Endothelial cell of umbilical vein (primary cell): ENCODE measurements at regions not wholly inside any gene's neighbourhood (a gene's known extent, or its start where the extent isn't known, plus 50 kb on each side); places are given as distances from the start of the nearest gene placed in this dataset.
"Not testable (repeated sequence)": the region's sequence is repeated elsewhere in the genome, so short reads cannot be mapped to it uniquely, and the experiment has no call there.

Experiments
- BruUV-seq: library from RNA; stranded (reverse); fragments of 400-500 nt; replicated peaks from 2 replicates; lab custom pipeline; 2021; lab: Mats Ljungman, UMichigan
- CTCF ChIA-PET: fragments of 300-600, 350-600 bp; sonication (Branson Sonifier 250); formaldehyde crosslinking; loops from one replicate; lab custom pipeline; 2021; ENCODE audit warnings: antibody characterized with exemption, inconsistent platforms; lab: Charles Lee
- POLR2A ChIA-PET: fragments of 300-600, 350-600 bp; sonication (Branson Sonifier 250); formaldehyde crosslinking; loops from one replicate; lab custom pipeline; 2021; ENCODE audit warnings: antibody characterized with exemption, inconsistent platforms; lab: Charles Lee
- DNase-seq: peaks from one replicate; pipeline ENCODE4 v3.0.0-alpha.2; 2011; ENCODE audit warnings: low read depth, low spot score
- FAIRE-seq: peaks from 2 replicates; lab custom pipeline; 2011; peaks lifted over from hg19 to GRCh38; lab: Jason Lieb, UNC
- H2AFZ ChIP-seq: 2 replicates; pipeline ENCODE4 v1.6.0; 2012; ENCODE audit warnings: low read depth, low read length, control low read depth, inconsistent platforms
- H3K27ac ChIP-seq: 2 replicates; pipeline ENCODE4 v1.5.1; 2011; ENCODE audit warnings: low read depth, mild to moderate bottlenecking, control low read depth, low read length, moderate library complexity; ENCODE audit not compliant: insufficient read depth
- H3K27me3 ChIP-seq, 2 experiments: 2 replicates each; pipeline versions ENCODE4 v1.6.0 to v1.6.1; 2011; ENCODE audit warnings: low read length in 2 of 2, mixed read lengths in 1 of 2; ENCODE audit not compliant: control insufficient read depth in 2 of 2, insufficient read depth in 2 of 2
- H3K36me3 ChIP-seq, 2 experiments: 2 replicates in 1 of 2; 3 replicates in 1 of 2; pipeline ENCODE4 v1.5.1; 2011; ENCODE audit warnings: low read length in 2 of 2, mild to moderate bottlenecking in 1 of 2, moderate library complexity in 1 of 2; ENCODE audit not compliant: control insufficient read depth in 2 of 2, insufficient read depth in 2 of 2; ENCODE audit errors: extremely low read depth in 1 of 2
- H3K4me1 ChIP-seq: 3 replicates; pipeline ENCODE4 v1.5.1; 2011; ENCODE audit warnings: mild to moderate bottlenecking, low read length; ENCODE audit not compliant: control insufficient read depth, insufficient read depth; ENCODE audit errors: extremely low read depth
- H3K4me2 ChIP-seq: 2 replicates; pipeline ENCODE4 v1.6.1; 2011; ENCODE audit warnings: low read length, control low read depth, mixed read lengths; ENCODE audit not compliant: insufficient read depth
- H3K4me3 ChIP-seq, 3 experiments: fragments of 200-600 bp in 1 of 3; sonication (generic), shearing (Covaris generic) in 1 of 3; replicated peaks in 1 of 3; 2 replicates each; pipeline ENCODE4 v1.5.1; 2011 to 2016; ENCODE audit warnings: control low read depth in 3 of 3, low read length in 3 of 3, mild to moderate bottlenecking in 2 of 3, inconsistent platforms in 1 of 3, low read depth in 1 of 3, moderate library complexity in 1 of 3; ENCODE audit not compliant: insufficient read depth in 1 of 3
- H3K79me2 ChIP-seq: 2 replicates; pipeline ENCODE4 v1.6.0; 2012; ENCODE audit warnings: low read length, inconsistent platforms; ENCODE audit not compliant: control insufficient read depth, insufficient read depth
- H3K9ac ChIP-seq: replicated peaks from 2 replicates; pipeline ENCODE3; 2011; ENCODE audit warnings: low read length, control low read depth; ENCODE audit not compliant: insufficient read depth; ENCODE audit errors: extremely low read depth
- H3K9me1 ChIP-seq: replicated peaks from 3 replicates; pipeline ENCODE4 v1.6.0; 2011; ENCODE audit warnings: mild to moderate bottlenecking, low read length; ENCODE audit not compliant: control insufficient read depth, insufficient read depth; ENCODE audit errors: extremely low read depth
- H3K9me3 ChIP-seq: replicated peaks from 2 replicates; pipeline ENCODE4 v1.5.1; 2012; ENCODE audit warnings: low read length, inconsistent platforms; ENCODE audit not compliant: control insufficient read depth, insufficient read depth
- H4K20me1 ChIP-seq: replicated peaks from 2 replicates; pipeline ENCODE3; 2011; ENCODE audit warnings: mild to moderate bottlenecking, low read length; ENCODE audit not compliant: control insufficient read depth, insufficient read depth; ENCODE audit errors: extremely low read depth
- EZH2 ChIP-seq: IDR thresholded peaks from 2 replicates; pipeline ENCODE4 v1.6.1; 2012; ENCODE audit warnings: borderline replicate concordance, low read depth, mild to moderate bottlenecking, moderate library complexity, low read length, inconsistent platforms; ENCODE audit not compliant: severe bottlenecking
- FOS ChIP-seq: IDR thresholded peaks from 2 replicates; pipeline ENCODE4 v1.6.1; 2011; ENCODE audit warnings: mild to moderate bottlenecking, low read length, moderate library complexity, borderline replicate concordance; ENCODE audit not compliant: insufficient read depth
- GATA2 ChIP-seq: IDR thresholded peaks from 2 replicates; pipeline ENCODE4 v1.7.0; 2011; ENCODE audit warnings: low read depth, mild to moderate bottlenecking, moderate library complexity, mixed read lengths, low read length; ENCODE audit not compliant: insufficient read length, insufficient read depth
- JUN ChIP-seq: IDR thresholded peaks from 2 replicates; pipeline ENCODE4 v1.6.1; 2011; ENCODE audit warnings: borderline replicate concordance, low read depth; ENCODE audit not compliant: insufficient read length, insufficient read depth
- MYC ChIP-seq: IDR thresholded peaks from one replicate; pipeline ENCODE4 v1.6.1; 2011; ENCODE audit warnings: mild to moderate bottlenecking, low read depth, low read length
- POLR2A ChIP-seq: IDR thresholded peaks from 2 replicates; pipeline ENCODE4 v1.6.1; 2012; ENCODE audit warnings: low read depth, mild to moderate bottlenecking, control low read depth, low read length
- POLR2AphosphoS5 ChIP-seq: IDR thresholded peaks from 2 replicates; pipeline ENCODE4 v1.6.1; 2012; ENCODE audit warnings: low read depth, mild to moderate bottlenecking, control low read depth, low read length, moderate library complexity; ENCODE audit not compliant: insufficient read depth
- dilution Hi-C: fragments of 300-500 bp; cut with MboI; formaldehyde crosslinking; loops from one replicate; pipeline ENCODE4 v1.15.0; 2019; ENCODE audit warnings: low sequenced_read_pairs; ENCODE audit not compliant: extremely low pct_ligation_motif_present
- intact Hi-C: fragments of 100-400 bp; cut with micrococcal nuclease; formaldehyde crosslinking; loops from one replicate; pipeline ENCODE4 v1.10.0; 2022
- TF ChIP-seq, protein P1 (sequence below), 2 donors: IDR thresholded peaks; 1 replicate in 1 of 2; 2 replicates in 1 of 2; pipeline ENCODE4 v1.5.1; 2011; ENCODE audit warnings: low read length in 2 of 2, mild to moderate bottlenecking in 2 of 2, moderate library complexity in 2 of 2, control low read depth in 1 of 2, inconsistent platforms in 1 of 2, low read depth in 1 of 2; ENCODE audit not compliant: insufficient read depth in 1 of 2; ENCODE audit errors: extremely low read depth in 1 of 2
- TF ChIP-seq, protein P2 (sequence below): IDR thresholded peaks from 2 replicates; pipeline ENCODE4 v1.6.1; 2011; ENCODE audit not compliant: insufficient read depth, insufficient read length

DNA sequence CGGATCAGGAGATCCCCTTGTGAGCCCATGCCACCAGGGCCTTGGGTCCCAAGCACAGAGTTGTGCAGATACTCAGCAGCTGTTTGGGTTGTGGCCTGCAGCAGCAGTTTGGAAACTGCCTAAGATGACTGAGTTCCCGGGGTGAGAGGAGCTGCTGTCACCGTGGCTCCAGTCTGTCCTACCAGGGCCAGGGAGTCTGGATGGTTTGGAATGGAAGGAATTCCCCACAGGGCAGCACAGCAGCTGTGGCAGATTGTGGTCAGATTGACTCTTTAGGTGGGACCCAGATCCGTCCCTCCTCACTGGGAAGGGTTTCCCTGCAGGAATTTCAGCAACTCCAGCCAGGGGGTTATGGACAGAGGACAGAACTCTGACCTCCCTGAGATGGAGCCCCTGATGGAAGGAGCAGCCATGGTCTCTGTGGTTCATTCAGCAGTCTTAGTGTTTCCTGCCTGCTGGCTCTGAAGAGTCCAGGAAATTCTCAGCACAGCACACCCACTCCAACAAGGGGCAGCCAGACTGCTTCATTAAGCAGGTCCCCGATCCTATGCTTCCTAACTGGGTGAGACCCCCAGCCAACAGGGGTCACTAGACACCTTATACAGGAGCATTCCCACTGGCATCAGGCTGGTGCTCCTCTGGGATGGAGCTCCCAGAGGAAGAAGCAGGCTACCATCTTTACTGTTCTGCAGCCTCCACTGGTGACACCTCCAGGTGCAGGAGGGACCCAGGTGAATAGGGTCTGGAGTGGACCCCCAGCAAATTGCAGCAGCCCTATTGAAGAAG is 51.5 kb upstream of the TNFSF4 start:
- Histone ChIP-seq H3K4me2 (no peak overlapping the region), H2AFZ (no peak overlapping the region), H3K79me2 (no peaks in the 10 kb centered on the region), H3K36me3 (no peaks in the 10 kb centered on the region), H3K4me1 (no peaks in the 10 kb centered on the region), H3K27me3 (no peaks in the 10 kb centered on the region), H3K27ac (no peak overlapping the region), H3K9ac (no peak overlapping the region), H3K9me3 (no peaks in the 10 kb centered on the region), H4K20me1 (no peaks in the 10 kb centered on the region), H3K9me1 (no peaks in the 10 kb centered on the region), H3K4me3 (no peak overlapping the region)
- ChIA-PET CTCF (no interaction called here), POLR2A (no interaction called here)
- DNase-seq, result no peak
- FAIRE-seq, result no peak
- dilution Hi-C loops, result no loop called here
- no TSS peak for BruUV-seq
- intact Hi-C loops, result loop anchor here (5.0 kb wide), 2 partner anchors 219 to 431 kb away; partner anchors contain the start of gene PRDX6
- TF ChIP-seq GATA2, result no peak
- TF ChIP-seq JUN, result no peak
- TF ChIP-seq, protein P1, sequence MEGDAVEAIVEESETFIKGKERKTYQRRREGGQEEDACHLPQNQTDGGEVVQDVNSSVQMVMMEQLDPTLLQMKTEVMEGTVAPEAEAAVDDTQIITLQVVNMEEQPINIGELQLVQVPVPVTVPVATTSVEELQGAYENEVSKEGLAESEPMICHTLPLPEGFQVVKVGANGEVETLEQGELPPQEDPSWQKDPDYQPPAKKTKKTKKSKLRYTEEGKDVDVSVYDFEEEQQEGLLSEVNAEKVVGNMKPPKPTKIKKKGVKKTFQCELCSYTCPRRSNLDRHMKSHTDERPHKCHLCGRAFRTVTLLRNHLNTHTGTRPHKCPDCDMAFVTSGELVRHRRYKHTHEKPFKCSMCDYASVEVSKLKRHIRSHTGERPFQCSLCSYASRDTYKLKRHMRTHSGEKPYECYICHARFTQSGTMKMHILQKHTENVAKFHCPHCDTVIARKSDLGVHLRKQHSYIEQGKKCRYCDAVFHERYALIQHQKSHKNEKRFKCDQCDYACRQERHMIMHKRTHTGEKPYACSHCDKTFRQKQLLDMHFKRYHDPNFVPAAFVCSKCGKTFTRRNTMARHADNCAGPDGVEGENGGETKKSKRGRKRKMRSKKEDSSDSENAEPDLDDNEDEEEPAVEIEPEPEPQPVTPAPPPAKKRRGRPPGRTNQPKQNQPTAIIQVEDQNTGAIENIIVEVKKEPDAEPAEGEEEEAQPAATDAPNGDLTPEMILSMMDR (IDR thresholded peaks at IDR 0.05; ENCODE audit: extremely low read depth in 1 of 2, insufficient read depth in 1 of 2, low read depth in 1 of 2, low read length in 2 of 2), result no peak
- no peak for TF ChIP-seq EZH2
- no peak for TF ChIP-seq POLR2A
- TF ChIP-seq MYC, result no peak
- TF ChIP-seq FOS, result no peak
- no peak for TF ChIP-seq POLR2AphosphoS5
- TF ChIP-seq, protein P2, sequence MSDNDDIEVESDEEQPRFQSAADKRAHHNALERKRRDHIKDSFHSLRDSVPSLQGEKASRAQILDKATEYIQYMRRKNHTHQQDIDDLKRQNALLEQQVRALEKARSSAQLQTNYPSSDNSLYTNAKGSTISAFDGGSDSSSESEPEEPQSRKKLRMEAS, result no peak

DNA sequence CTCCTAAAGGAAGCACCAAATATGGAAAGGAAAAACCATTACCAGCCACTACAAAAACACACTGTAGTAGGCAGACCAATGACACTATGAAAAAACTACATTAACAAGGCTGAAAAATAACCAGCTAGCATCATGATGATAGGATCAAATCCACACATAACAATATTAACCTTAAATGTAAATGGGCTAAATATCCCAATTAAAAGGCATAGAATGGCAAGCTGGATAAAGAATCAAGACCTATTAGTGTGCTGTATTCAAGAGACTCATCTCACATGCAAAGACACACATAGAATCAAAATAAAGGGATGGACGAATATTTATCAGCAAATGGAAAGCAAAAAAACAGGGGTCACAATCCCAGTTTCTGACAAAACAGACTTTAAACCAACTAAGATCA is 53.2 kb upstream of the TNFSF4 start:
- intact Hi-C loops, H3K36me3 ChIP-seq, H3K9me3 ChIP-seq, H3K27ac ChIP-seq, H3K4me1 ChIP-seq, H3K4me2 ChIP-seq, H2AFZ ChIP-seq, POLR2A ChIA-PET, H3K27me3 ChIP-seq, DNase-seq, H3K9ac ChIP-seq, FAIRE-seq, H3K79me2 ChIP-seq, BruUV-seq, dilution Hi-C loops, H3K4me3 ChIP-seq, H4K20me1 ChIP-seq, CTCF ChIA-PET, H3K9me1 ChIP-seq: not testable (repeated sequence)
